H9 (cell line): ENCODE measurements at regions not wholly inside any gene's neighbourhood (a gene's known extent, or its start where the extent isn't known, plus 50 kb on each side); places are given as distances from the start of the nearest gene placed in this dataset.

Source experiments
- DNase-seq: peaks from one replicate; pipeline ENCODE4 v3.0.0-alpha.2; 2017
- H2AFZ ChIP-seq: one replicate; pipeline ENCODE4 v1.6.1; 2013; ENCODE audit warnings: mild to moderate bottlenecking, low read length, control low read depth, moderate library complexity
- H2AK5ac ChIP-seq: 2 replicates; pipeline ENCODE4 v1.6.1; 2013; ENCODE audit warnings: low read length, control low read depth, mixed read lengths; ENCODE audit not compliant: insufficient read length
- H2BK120ac ChIP-seq: one replicate; pipeline ENCODE4 v1.6.1; 2013; ENCODE audit warnings: low read depth, mild to moderate bottlenecking, low read length, control low read depth, inconsistent platforms; ENCODE audit not compliant: poor library complexity, severe bottlenecking
- H2BK12ac ChIP-seq: 2 replicates; pipeline ENCODE4 v1.6.1; 2013; ENCODE audit warnings: low read length, control low read depth, mixed read lengths, low read depth; ENCODE audit not compliant: insufficient read length
- H2BK15ac ChIP-seq: 2 replicates; pipeline ENCODE4 v1.6.1; 2013; ENCODE audit warnings: low read depth, low read length, control low read depth
- H2BK20ac ChIP-seq: one replicate; pipeline ENCODE4 v1.6.1; 2013; ENCODE audit warnings: low read depth, mild to moderate bottlenecking, low read length, control low read depth, inconsistent platforms; ENCODE audit not compliant: poor library complexity, severe bottlenecking
- H2BK5ac ChIP-seq: 2 replicates; pipeline ENCODE4 v1.6.1; 2013; ENCODE audit warnings: low read length, control low read depth, mixed read lengths; ENCODE audit not compliant: insufficient read length
- H3K14ac ChIP-seq: 2 replicates; pipeline ENCODE4 v1.6.1; 2013; ENCODE audit warnings: low read length, control low read depth; ENCODE audit not compliant: insufficient read depth
- H3K18ac ChIP-seq: 2 replicates; pipeline ENCODE4 v1.6.1; 2013; ENCODE audit warnings: low read depth, mild to moderate bottlenecking, mixed read lengths, low read length, control low read depth; ENCODE audit not compliant: insufficient read length
- H3K23ac ChIP-seq: 2 replicates; pipeline ENCODE4 v1.6.1; 2013; ENCODE audit warnings: low read length, control low read depth, mixed read lengths, low read depth; ENCODE audit not compliant: insufficient read length
- H3K23me2 ChIP-seq: 2 replicates; pipeline ENCODE4 v1.6.1; 2013; ENCODE audit warnings: low read depth, mild to moderate bottlenecking, mixed read lengths, low read length, control low read depth; ENCODE audit not compliant: insufficient read length, poor library complexity, severe bottlenecking
- H3K27ac ChIP-seq: 2 replicates; pipeline ENCODE4 v1.5.1; 2013; ENCODE audit warnings: low read length, control low read depth, mixed read lengths, low read depth; ENCODE audit not compliant: insufficient read length
- H3K27me3 ChIP-seq: 2 replicates; pipeline ENCODE4 v1.6.1; 2013; ENCODE audit warnings: low read length, control low read depth, inconsistent platforms; ENCODE audit not compliant: insufficient read depth
- H3K4ac ChIP-seq: 2 replicates; pipeline ENCODE4 v1.6.1; 2013; ENCODE audit warnings: low read depth, mild to moderate bottlenecking, control low read depth, inconsistent platforms, low read length, moderate library complexity
- H3K4me1 ChIP-seq: 2 replicates; pipeline ENCODE4 v1.6.1; 2013; ENCODE audit warnings: low read length, control low read depth, inconsistent platforms; ENCODE audit not compliant: insufficient read depth
- H3K4me2 ChIP-seq: 2 replicates; pipeline ENCODE4 v1.6.1; 2013; ENCODE audit warnings: low read length, control low read depth, mixed read lengths; ENCODE audit not compliant: insufficient read length, insufficient read depth
- H3K56ac ChIP-seq: 2 replicates; pipeline ENCODE4 v1.6.1; 2013; ENCODE audit warnings: low read depth, mild to moderate bottlenecking, mixed read lengths, low read length, control low read depth; ENCODE audit not compliant: insufficient read length
- H3K79me1 ChIP-seq: 2 replicates; pipeline ENCODE4 v1.6.1; 2013; ENCODE audit warnings: low read depth, mild to moderate bottlenecking, moderate library complexity, low read length, control low read depth, inconsistent platforms; ENCODE audit not compliant: insufficient read depth, poor library complexity, severe bottlenecking
- H3K79me2 ChIP-seq: 2 replicates; pipeline ENCODE4 v1.6.1; 2013; ENCODE audit warnings: low read length, control low read depth, inconsistent platforms; ENCODE audit not compliant: insufficient read depth
- H3K9ac ChIP-seq: 2 replicates; pipeline ENCODE4 v1.6.1; 2013; ENCODE audit warnings: low read length, control low read depth, mixed read lengths; ENCODE audit not compliant: insufficient read length; ENCODE audit errors: extremely low read depth
- H3K9me3 ChIP-seq: one replicate; pipeline ENCODE4 v1.6.1; 2013; ENCODE audit warnings: low read depth, low read length, inconsistent platforms; ENCODE audit not compliant: control insufficient read depth
- H3T11ph ChIP-seq: one replicate; pipeline ENCODE4 v1.6.1; 2013; ENCODE audit warnings: mild to moderate bottlenecking, low read length, control low read depth, inconsistent platforms
- H4K20me1 ChIP-seq: one replicate; pipeline ENCODE4 v1.6.1; 2013; ENCODE audit not compliant: control insufficient read depth, insufficient read length, insufficient read depth
- H4K5ac ChIP-seq: 2 replicates; pipeline ENCODE4 v1.6.1; 2013; ENCODE audit warnings: low read depth, mild to moderate bottlenecking, mixed read lengths, low read length, control low read depth; ENCODE audit not compliant: insufficient read length
- H4K8ac ChIP-seq: replicated peaks from 2 replicates; pipeline ENCODE4 v1.6.1; 2013; ENCODE audit warnings: low read length, control low read depth, mixed read lengths, low read depth; ENCODE audit not compliant: insufficient read length
- H4K91ac ChIP-seq: 2 replicates; pipeline ENCODE4 v1.6.1; 2013; ENCODE audit warnings: low read depth, mild to moderate bottlenecking, moderate library complexity, mixed read lengths, low read length, control low read depth; ENCODE audit not compliant: insufficient read length
- H3K27ac Mint-ChIP-seq, 3 experiments: 2 replicates in 2 of 3; 3 replicates in 1 of 3; pipeline ENCODE4 v1.8.0; 2020 to 2021; ENCODE audit warnings: mixed read lengths in 3 of 3, mild to moderate bottlenecking in 1 of 3, moderate library complexity in 1 of 3
- H3K27me3 Mint-ChIP-seq: 2 replicates; pipeline ENCODE4 v1.8.0; 2021; ENCODE audit warnings: low read depth, mild to moderate bottlenecking, moderate library complexity, mixed read lengths
- H3K36me3 Mint-ChIP-seq, 3 experiments: 2 replicates in 2 of 3; 3 replicates in 1 of 3; pipeline ENCODE4 v1.8.0; 2020 to 2021; ENCODE audit warnings: low read depth in 3 of 3, mixed read lengths in 3 of 3; ENCODE audit not compliant: insufficient read depth in 1 of 3
- H3K4me1 Mint-ChIP-seq, 2 experiments: 2 replicates each; pipeline ENCODE4 v1.8.0; 2020; ENCODE audit warnings: mixed read lengths in 2 of 2
- H3K4me3 Mint-ChIP-seq, 2 experiments: 2 replicates in 1 of 2; 3 replicates in 1 of 2; pipeline ENCODE4 v1.8.0; 2020 to 2021; ENCODE audit warnings: mild to moderate bottlenecking in 2 of 2, mixed read lengths in 2 of 2, moderate library complexity in 1 of 2
- H3K9me3 Mint-ChIP-seq, 2 experiments: 2 replicates in 1 of 2; 3 replicates in 1 of 2; pipeline ENCODE4 v1.8.0; 2020; ENCODE audit warnings: mild to moderate bottlenecking in 2 of 2, mixed read lengths in 2 of 2, moderate library complexity in 1 of 2
- CTCF ChIP-seq: fragments of 200-600 bp; sonication (generic); conservative IDR thresholded peaks from 3 replicates; pipeline ENCODE4 v1.8.0; 2021; ENCODE audit warnings: antibody characterized with exemption, mild to moderate bottlenecking
- WGBS: extraction: QIAGEN DNeasy Blood & Tissue Kit; methylation state at CpG from one replicate; pipeline ENCODE4 v1.1.7; 2013; ENCODE audit warnings: missing lambda C conversion rate, low lambda C conversion rate, mixed read lengths; ENCODE audit not compliant: insufficient read length; ENCODE audit errors: extremely low coverage; 5-methylcytosine and 5-hydroxymethylcytosine counted together

DNA sequence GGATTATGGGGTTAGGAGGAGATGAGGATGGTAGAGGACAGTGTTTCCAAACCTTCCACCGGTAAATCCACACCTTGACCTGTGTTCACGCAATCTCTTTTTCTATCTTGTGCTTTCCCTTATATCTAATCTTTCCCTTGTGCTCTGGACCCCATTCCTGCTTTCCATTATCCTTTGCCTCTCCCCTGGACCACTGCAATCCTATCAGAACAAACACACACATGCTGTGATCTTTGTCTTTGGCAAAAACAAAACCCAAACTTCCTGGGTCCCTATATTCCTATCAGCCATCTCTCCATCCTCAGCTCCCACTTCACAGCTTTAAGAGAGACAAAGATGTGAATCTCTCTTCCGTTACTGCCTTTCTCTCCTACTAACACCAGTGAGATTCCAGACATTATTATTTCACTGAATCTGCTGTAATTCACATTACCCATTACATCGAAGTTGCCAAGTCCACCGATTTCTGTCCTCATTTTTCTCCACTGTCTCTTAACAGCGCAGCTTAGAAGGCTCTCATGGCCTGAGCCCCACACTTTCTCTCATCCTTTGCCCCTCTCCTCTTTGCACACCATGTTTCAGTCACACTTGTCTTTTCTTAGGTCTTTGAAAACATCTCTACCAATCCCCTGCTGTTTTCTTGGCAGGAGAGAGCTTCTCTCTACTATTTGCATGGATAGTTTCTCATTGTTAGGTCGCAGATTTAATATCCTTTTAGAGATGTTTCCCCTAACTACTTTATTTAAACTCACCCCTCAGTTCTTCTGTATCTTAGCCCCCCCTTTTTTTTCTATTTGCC lies 230.0 kb upstream of the B3GALT2 start:
- WGBS, result no CpG with 5 or more reads among the region's 7 CpGs
- DNase-seq, result no peak
- H2BK15ac ChIP-seq, result no peak overlapping the region

More for the DNA sequence above, 230.0 kb upstream of the B3GALT2 start:
- Histone ChIP-seq H3K79me1 (no peaks in the 10 kb centered on the region), H4K8ac (no peak overlapping the region), H3K4me2 (no peak overlapping the region), H2BK120ac (no peak overlapping the region), H2BK5ac (no peak overlapping the region), H2BK20ac (no peak overlapping the region), H4K20me1 (no peaks in the 10 kb centered on the region), H3K27ac (no peak overlapping the region), H3K18ac (no peak overlapping the region), H3K23ac (no peak overlapping the region), H4K91ac (no peak overlapping the region), H4K5ac (no peak overlapping the region), H3K9ac (no peak overlapping the region), H3K4ac (no peak overlapping the region), H2AFZ (no peak overlapping the region), H2BK12ac (no peak overlapping the region), H2AK5ac (no peak overlapping the region), H3K27me3 (no peaks in the 10 kb centered on the region), H3K23me2 (no peaks in the 10 kb centered on the region), H3K4me1 (no peaks in the 10 kb centered on the region), H3T11ph (no peak overlapping the region), H3K9me3 (no peaks in the 10 kb centered on the region), H3K56ac (no peak overlapping the region), H3K79me2 (no peaks in the 10 kb centered on the region), H3K14ac (no peak overlapping the region)
- no peak for TF ChIP-seq CTCF
- Mint-ChIP-seq H3K9me3 (no peaks in the 10 kb centered on the region), H3K36me3 (no peaks in the 10 kb centered on the region), H3K4me3 (no peak overlapping the region), H3K27me3 (no peaks in the 10 kb centered on the region), H3K4me1 (peaks cover 8 to 13% of the 10 kb centered on the region in 2 experiments), H3K27ac (no peak overlapping the region)
